K562 (cell line): ENCODE measurements at regions not wholly inside any gene's neighbourhood (a gene's known extent, or its start where the extent isn't known, plus 50 kb on each side); places are given as distances from the start of the nearest gene placed in this dataset.

ENCODE experiments used
- ATAC-seq: fragments of 200-7000 bp; cut with Tn5 transposase; 3 replicates; pipeline ENCODE4 v1.9.1; 2020; ENCODE audit warnings: moderate library complexity
- BruUV-seq: library from RNA; stranded (reverse); fragments of 400-500 nt; replicated peaks from 2 replicates; lab custom pipeline; 2021; lab: Mats Ljungman, UMichigan
- CTCF ChIA-PET: fragments of 300-600 bp; formaldehyde crosslinking; extraction: SDS; loops from one replicate; lab custom pipeline; 2021; ENCODE audit warnings: low intra/inter-chr PET ratio; lab: Yijun Ruan, JAX
- POLR2A ChIA-PET: fragments of 300-600, 350-650 bp; sonication (Branson Sonifier 250); formaldehyde crosslinking; extraction: SDS; loops from one replicate; lab custom pipeline; 2021; ENCODE audit warnings: antibody characterized with exemption, inconsistent platforms; lab: Yijun Ruan, JAX
- DNase-seq, 4 experiments: peaks; one replicate each; pipeline versions ENCODE4 v3.0.0 to v3.0.0-alpha.2; 2011 to 2018; ENCODE audit warnings: low spot score in 3 of 4, mixed read lengths in 3 of 4; ENCODE audit errors: extremely low read depth in 1 of 4
- FAIRE-seq: peaks from 2 replicates; lab custom pipeline; 2011; peaks lifted over from hg19 to GRCh38; lab: Jason Lieb, UNC
- H2AFZ ChIP-seq: 2 replicates; pipeline ENCODE4 v1.6.0; 2011; ENCODE audit warnings: low read depth, low read length, control low read depth, inconsistent platforms
- H3K27ac ChIP-seq: fragments of 200-600 bp; 3 replicates; pipeline ENCODE4 v1.8.0; 2011; ENCODE audit warnings: low read depth, mild to moderate bottlenecking, control low read depth, inconsistent platforms, low read length, moderate library complexity, mixed read lengths; ENCODE audit errors: extremely low read depth
- H3K27me3 ChIP-seq, 2 experiments: fragments of 300-600 bp in 1 of 2; 2 replicates in 1 of 2; 3 replicates in 1 of 2; pipeline versions ENCODE4 v1.6.0 to v1.8.0; 2011; ENCODE audit warnings: inconsistent platforms in 2 of 2, low read length in 2 of 2, mild to moderate bottlenecking in 1 of 2, mixed read lengths in 1 of 2, moderate library complexity in 1 of 2; ENCODE audit not compliant: control insufficient read depth in 2 of 2, insufficient read depth in 2 of 2
- H3K36me3 ChIP-seq: fragments of 300-600 bp; 3 replicates; pipeline ENCODE4 v1.8.0; 2011; ENCODE audit warnings: mild to moderate bottlenecking, low read length, inconsistent platforms; ENCODE audit not compliant: control insufficient read depth, insufficient read depth
- H3K4me1 ChIP-seq, 2 experiments: fragments of 200-600 bp in 1 of 2; replicated peaks in 1 of 2; 2 replicates in 1 of 2; 3 replicates in 1 of 2; pipeline versions ENCODE4 v1.5.1 to v1.8.0; 2011; ENCODE audit warnings: inconsistent platforms in 2 of 2, low read length in 2 of 2, mild to moderate bottlenecking in 1 of 2, mixed read lengths in 1 of 2, moderate library complexity in 1 of 2; ENCODE audit not compliant: control insufficient read depth in 2 of 2, insufficient read depth in 2 of 2
- H3K4me2 ChIP-seq: 2 replicates; pipeline ENCODE4 v1.6.1; 2011; ENCODE audit warnings: low read length, control low read depth, inconsistent platforms, mixed read lengths; ENCODE audit not compliant: insufficient read depth
- H3K4me3 ChIP-seq: fragments of 200-600 bp; sonication (generic), shearing (Covaris generic); 2 replicates; pipeline ENCODE4 v1.5.1; 2016; ENCODE audit warnings: control low read depth, inconsistent platforms
- H3K79me2 ChIP-seq: fragments of 200-600 bp; 3 replicates; pipeline ENCODE4 v1.8.0; 2011; ENCODE audit warnings: low read length, inconsistent platforms; ENCODE audit not compliant: control insufficient read depth, insufficient read depth
- H3K9ac ChIP-seq, 2 experiments: 2 replicates each; pipeline versions ENCODE4 v1.6.0 to v1.6.1; 2011; ENCODE audit warnings: low read depth in 2 of 2, low read length in 2 of 2, control low read depth in 1 of 2, inconsistent platforms in 1 of 2, mild to moderate bottlenecking in 1 of 2, mixed read lengths in 1 of 2; ENCODE audit not compliant: insufficient read depth in 1 of 2
- H3K9me1 ChIP-seq: one replicate; pipeline ENCODE4 v1.6.0; 2011; ENCODE audit warnings: inconsistent platforms, mild to moderate bottlenecking, low read length, moderate library complexity; ENCODE audit not compliant: control insufficient read depth, insufficient read depth
- H3K9me3 ChIP-seq: replicated peaks from 2 replicates; pipeline ENCODE4 v1.5.1; 2011; ENCODE audit warnings: low read depth, low read length, inconsistent platforms; ENCODE audit not compliant: control insufficient read depth, insufficient read depth
- H4K20me1 ChIP-seq: replicated peaks from 2 replicates; pipeline ENCODE4 v1.6.1; 2011; ENCODE audit warnings: low read length, inconsistent platforms, mixed read lengths; ENCODE audit not compliant: control insufficient read depth, insufficient read depth
- ARID1B ChIP-seq: fragments of 450-650 bp; IDR thresholded peaks from 2 replicates; pipeline ENCODE4 v1.6.1; 2016; ENCODE audit warnings: antibody characterized with exemption, mild to moderate bottlenecking, inconsistent platforms
- DACH1 ChIP-seq: fragments of 450-650 bp; IDR thresholded peaks from 2 replicates; pipeline ENCODE4 v1.6.1; 2018; ENCODE audit not compliant: partially characterized antibody
- EP300 ChIP-seq: IDR thresholded peaks from 2 replicates; pipeline ENCODE4 v1.6.1; 2012; ENCODE audit warnings: low read length, improper control_type of control experiment
- ESRRA ChIP-seq: fragments of 450-650 bp; IDR thresholded peaks from 2 replicates; pipeline ENCODE4 v1.6.1; 2014; ENCODE audit warnings: low read depth, mild to moderate bottlenecking, moderate library complexity, borderline replicate concordance
- FOXA3 ChIP-seq, 2 experiments: fragments of 450-650 bp in 1 of 2; sonication (generic) in 1 of 2; formaldehyde crosslinking; IDR thresholded peaks in 1 of 2; conservative IDR thresholded peaks in 1 of 2; 2 replicates each; pipeline versions ENCODE4 v1.4.0 to v1.8.0; 2020 to 2022; ENCODE audit warnings: mild to moderate bottlenecking in 2 of 2, missing genetic modification reagents in 1 of 2
- HDAC2 ChIP-seq: fragments of 450-650 bp; IDR thresholded peaks from 2 replicates; pipeline ENCODE4 v1.6.1; 2016; ENCODE audit warnings: mild to moderate bottlenecking
- RAD21 ChIP-seq, 2 experiments: fragments of 250-450 bp in 1 of 2; fragments of 450-650 bp in 1 of 2; sonication (Bioruptor Pico) in 1 of 2; formaldehyde crosslinking in 1 of 2; IDR thresholded peaks in 1 of 2; conservative IDR thresholded peaks in 1 of 2; 2 replicates each; pipeline versions ENCODE4 v1.4.0 to v1.8.0; 2020 to 2022; ENCODE audit warnings: mild to moderate bottlenecking in 2 of 2, moderate library complexity in 1 of 2
- THRB ChIP-seq: fragments of 450-650 bp; formaldehyde crosslinking; conservative IDR thresholded peaks from 2 replicates; pipeline ENCODE4 v1.4.0; 2022; ENCODE audit warnings: mild to moderate bottlenecking, missing genetic modification characterization
- ZNF589 ChIP-seq: fragments of 200-800 bp; sonication (Bioruptor generic); IDR thresholded peaks from 2 replicates; pipeline ENCODE4 v1.6.1; 2016; ENCODE audit warnings: low read depth, missing genetic modification characterization, missing compliant biosample characterization
- ZNF830 ChIP-seq: fragments of 250-450 bp; sonication (Bioruptor Pico); IDR thresholded peaks from 2 replicates; pipeline ENCODE4 v1.5.0; 2021; ENCODE audit warnings: mild to moderate bottlenecking
- WGBS: fragments of 100-300 bp; shearing (Covaris generic); methylation state at CpG from one replicate; pipeline ENCODE4 v1.1.6; 2016; ENCODE audit warnings: low coverage, mixed read lengths; ENCODE audit not compliant: insufficient coverage; ENCODE audit errors: missing lambda C conversion rate; 5-methylcytosine and 5-hydroxymethylcytosine counted together
- in situ Hi-C: fragments of 300-500 bp; cut with MboI; formaldehyde crosslinking; loops from 4 replicates; pipeline ENCODE4 v1.15.0; 2018; ENCODE audit warnings: inconsistent platforms, mixed read lengths
- intact Hi-C: fragments of 100-400 bp; cut with micrococcal nuclease; formaldehyde crosslinking; loops from 2 replicates; pipeline ENCODE4 v1.14.2; 2022
- TF ChIP-seq, protein P1 (sequence below): fragments of 200-800 bp; sonication (Bioruptor generic); IDR thresholded peaks from 2 replicates; pipeline ENCODE4 v1.6.1; 2017; ENCODE audit warnings: missing genetic modification characterization, missing compliant biosample characterization
- TF ChIP-seq, protein P2 (sequence below): fragments of 150-350 bp; IDR thresholded peaks from 2 replicates; pipeline ENCODE4 v1.6.1; 2014; ENCODE audit warnings: low read depth, mild to moderate bottlenecking, low read length, borderline replicate concordance
- TF ChIP-seq, protein P3 (sequence below): fragments of 450-650 bp; formaldehyde crosslinking; IDR thresholded peaks from 2 replicates; pipeline ENCODE4 v1.4.0; 2022; ENCODE audit warnings: mild to moderate bottlenecking, moderate library complexity

- Histone ChIP-seq H3K9me3 (no peaks in the 10 kb centered on the region), H3K36me3 (no peaks in the 10 kb centered on the region), H3K27ac (no peak overlapping the region), H3K9me1 (no peaks in the 10 kb centered on the region), H3K4me1 (peaks cover 0 to 4% of the 10 kb centered on the region in 2 experiments; a peak in 3 of 5 replicates), H2AFZ (no peak overlapping the region), H3K4me2 (no peak overlapping the region), H4K20me1 (no peaks in the 10 kb centered on the region), H3K79me2 (no peaks in the 10 kb centered on the region), H3K27me3 (peaks cover 2 to 42% of the 10 kb centered on the region in 2 experiments; a peak in 3 of 5 replicates), H3K4me3 (no peak overlapping the region), H3K9ac (no peak overlapping the region)
- intact Hi-C loops (no loop called here), in situ Hi-C loops (no loop called here)
- peak; percentile 74 for ATAC-seq
- BruUV-seq, result no TSS peak
- no peak for FAIRE-seq
- ChIA-PET POLR2A (interaction anchor here (0.7 to 1.4 kb wide), 3 partner anchors 9 to 14 kb away, joined by 3 to 5 read pairs (median 4); no protein-coding TSS in a partner anchor), CTCF (no interaction called here)
- WGBS, result 7% methylated on average over 12 of the region's 13 CpGs
- DNase-seq, result peak in 1 of 4 experiments; percentile 20
- TF ChIP-seq EP300 (peak; percentile 58; the same call in 1 of the 2 replicates), RAD21 (CRISPR knock-in tag; conservative IDR thresholded peaks at IDR 0.05 in 1 of 2, IDR thresholded peaks at IDR 0.05 in 1 of 2) (peak in 1 of 2 experiments; percentile 4; a peak in 1 of 4 replicates), THRB (CRISPR knock-in tag) (0 out of 2 replicates have a peak, but pooled peaks have one; percentile 55), DACH1 (no peak), ARID1B (peak; percentile 62; the same call in 1 of the 2 replicates), HDAC2 (peak; percentile 86; the same call in 1 of the 2 replicates), ZNF589 (CRISPR knock-in tag) (peak; percentile 36; the same call in 1 of the 2 replicates), ZNF830 (CRISPR knock-in tag) (0 out of 2 replicates have a peak, but pooled peaks have one; percentile 47), FOXA3 (CRISPR knock-in tag; conservative IDR thresholded peaks at IDR 0.05 in 1 of 2, IDR thresholded peaks at IDR 0.05 in 1 of 2) (no peak), ESRRA (peak; percentile 48; the same call in 1 of the 2 replicates)
- TF ChIP-seq, protein P1, sequence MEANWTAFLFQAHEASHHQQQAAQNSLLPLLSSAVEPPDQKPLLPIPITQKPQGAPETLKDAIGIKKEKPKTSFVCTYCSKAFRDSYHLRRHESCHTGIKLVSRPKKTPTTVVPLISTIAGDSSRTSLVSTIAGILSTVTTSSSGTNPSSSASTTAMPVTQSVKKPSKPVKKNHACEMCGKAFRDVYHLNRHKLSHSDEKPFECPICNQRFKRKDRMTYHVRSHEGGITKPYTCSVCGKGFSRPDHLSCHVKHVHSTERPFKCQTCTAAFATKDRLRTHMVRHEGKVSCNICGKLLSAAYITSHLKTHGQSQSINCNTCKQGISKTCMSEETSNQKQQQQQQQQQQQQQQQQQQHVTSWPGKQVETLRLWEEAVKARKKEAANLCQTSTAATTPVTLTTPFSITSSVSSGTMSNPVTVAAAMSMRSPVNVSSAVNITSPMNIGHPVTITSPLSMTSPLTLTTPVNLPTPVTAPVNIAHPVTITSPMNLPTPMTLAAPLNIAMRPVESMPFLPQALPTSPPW, result 0 out of 2 replicates have a peak, but pooled peaks have one; percentile 27
- TF ChIP-seq, protein P2, sequence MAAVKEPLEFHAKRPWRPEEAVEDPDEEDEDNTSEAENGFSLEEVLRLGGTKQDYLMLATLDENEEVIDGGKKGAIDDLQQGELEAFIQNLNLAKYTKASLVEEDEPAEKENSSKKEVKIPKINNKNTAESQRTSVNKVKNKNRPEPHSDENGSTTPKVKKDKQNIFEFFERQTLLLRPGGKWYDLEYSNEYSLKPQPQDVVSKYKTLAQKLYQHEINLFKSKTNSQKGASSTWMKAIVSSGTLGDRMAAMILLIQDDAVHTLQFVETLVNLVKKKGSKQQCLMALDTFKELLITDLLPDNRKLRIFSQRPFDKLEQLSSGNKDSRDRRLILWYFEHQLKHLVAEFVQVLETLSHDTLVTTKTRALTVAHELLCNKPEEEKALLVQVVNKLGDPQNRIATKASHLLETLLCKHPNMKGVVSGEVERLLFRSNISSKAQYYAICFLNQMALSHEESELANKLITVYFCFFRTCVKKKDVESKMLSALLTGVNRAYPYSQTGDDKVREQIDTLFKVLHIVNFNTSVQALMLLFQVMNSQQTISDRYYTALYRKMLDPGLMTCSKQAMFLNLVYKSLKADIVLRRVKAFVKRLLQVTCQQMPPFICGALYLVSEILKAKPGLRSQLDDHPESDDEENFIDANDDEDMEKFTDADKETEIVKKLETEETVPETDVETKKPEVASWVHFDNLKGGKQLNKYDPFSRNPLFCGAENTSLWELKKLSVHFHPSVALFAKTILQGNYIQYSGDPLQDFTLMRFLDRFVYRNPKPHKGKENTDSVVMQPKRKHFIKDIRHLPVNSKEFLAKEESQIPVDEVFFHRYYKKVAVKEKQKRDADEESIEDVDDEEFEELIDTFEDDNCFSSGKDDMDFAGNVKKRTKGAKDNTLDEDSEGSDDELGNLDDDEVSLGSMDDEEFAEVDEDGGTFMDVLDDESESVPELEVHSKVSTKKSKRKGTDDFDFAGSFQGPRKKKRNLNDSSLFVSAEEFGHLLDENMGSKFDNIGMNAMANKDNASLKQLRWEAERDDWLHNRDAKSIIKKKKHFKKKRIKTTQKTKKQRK, result no peak
- TF ChIP-seq, protein P3, sequence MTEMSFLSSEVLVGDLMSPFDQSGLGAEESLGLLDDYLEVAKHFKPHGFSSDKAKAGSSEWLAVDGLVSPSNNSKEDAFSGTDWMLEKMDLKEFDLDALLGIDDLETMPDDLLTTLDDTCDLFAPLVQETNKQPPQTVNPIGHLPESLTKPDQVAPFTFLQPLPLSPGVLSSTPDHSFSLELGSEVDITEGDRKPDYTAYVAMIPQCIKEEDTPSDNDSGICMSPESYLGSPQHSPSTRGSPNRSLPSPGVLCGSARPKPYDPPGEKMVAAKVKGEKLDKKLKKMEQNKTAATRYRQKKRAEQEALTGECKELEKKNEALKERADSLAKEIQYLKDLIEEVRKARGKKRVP (CRISPR knock-in tag), result peak; percentile 66; the same call in 1 of the 2 replicates
Observed at GRCh38 chr1:25090707-25091422, 141.4 kb downstream of the SYF2 start.
